Neural progenitor cell (in vitro differentiated cells): ENCODE measurements at regions not wholly inside any gene's neighbourhood (a gene's known extent, or its start where the extent isn't known, plus 50 kb on each side); places are given as distances from the start of the nearest gene placed in this dataset.

ENCODE experiments used
- CTCF ChIP-seq: fragments of 200-600 bp; sonication (generic); IDR thresholded peaks from 2 replicates; pipeline ENCODE4 v1.5.1; 2017; ENCODE audit warnings: antibody characterized with exemption, mild to moderate bottlenecking
- EZH2 ChIP-seq: fragments of 200-600 bp; sonication (generic); IDR thresholded peaks from 2 replicates; pipeline ENCODE4 v1.6.1; 2017; ENCODE audit warnings: antibody characterized with exemption, mild to moderate bottlenecking, moderate library complexity
- EZH2phosphoT487 ChIP-seq: fragments of 200-600 bp; sonication (generic); IDR thresholded peaks from 2 replicates; pipeline ENCODE4 v1.6.1; 2017; ENCODE audit warnings: antibody characterized with exemption

DNA sequence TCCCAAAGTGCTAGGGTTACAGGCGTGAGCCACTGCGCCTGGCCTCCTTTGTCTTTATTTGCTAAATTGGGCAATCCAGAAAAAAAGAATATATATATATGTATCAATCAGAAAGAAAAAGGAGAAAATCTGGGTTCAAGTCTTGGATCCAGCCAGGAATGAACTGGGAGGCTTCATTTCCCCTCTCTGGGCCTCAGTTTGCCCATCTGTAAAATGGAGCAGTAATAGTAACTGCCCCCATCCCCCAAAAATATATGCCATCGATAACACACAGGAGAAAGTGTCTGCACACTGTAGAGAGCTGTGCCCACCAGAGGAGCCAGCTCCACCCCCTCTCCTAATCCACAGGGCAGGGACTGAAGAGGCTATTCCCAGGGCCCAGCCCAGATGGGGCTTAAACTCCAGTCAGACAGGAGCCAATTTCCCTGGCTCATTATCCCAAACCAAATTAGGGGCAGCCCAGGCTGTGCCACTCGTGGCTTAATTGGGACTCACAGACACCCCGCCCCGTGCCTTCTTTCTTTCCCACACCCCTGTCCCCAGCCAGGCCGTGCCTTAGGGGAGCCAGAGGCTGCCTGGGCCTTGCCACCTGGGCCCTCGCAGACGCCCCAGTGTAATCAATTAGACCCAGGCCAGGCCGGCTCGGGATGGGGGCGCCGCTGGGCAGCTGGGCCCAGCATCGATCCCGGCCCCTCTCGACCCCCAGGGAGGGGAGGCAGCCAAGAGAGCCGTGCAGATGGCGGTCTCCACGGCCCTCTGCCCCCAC lies 171.5 kb downstream of the MN1 start:
- TF ChIP-seq CTCF (no peak), EZH2phosphoT487 (no peak), EZH2 (no peak)
